Skeletal muscle tissue (tissue), 3 donors: ENCODE measurements at regions not wholly inside any gene's neighbourhood (a gene's known extent, or its start where the extent isn't known, plus 50 kb on each side); places are given as distances from the start of the nearest gene placed in this dataset.

Source experiments
- H3K27ac ChIP-seq: one replicate; pipeline ENCODE4 v1.7.0; 2013; ENCODE audit warnings: mild to moderate bottlenecking, low read depth, low read length, inconsistent platforms
- H3K27me3 ChIP-seq, 3 donors: one replicate each; pipeline ENCODE4 v1.7.0; 2013; ENCODE audit warnings: low read length in 3 of 3; ENCODE audit not compliant: control insufficient read depth in 3 of 3, insufficient read depth in 3 of 3
- H3K36me3 ChIP-seq, 3 donors: one replicate each; pipeline ENCODE4 v1.7.0; 2013; ENCODE audit warnings: low read length in 3 of 3; ENCODE audit not compliant: control insufficient read depth in 3 of 3, insufficient read depth in 3 of 3
- H3K4me1 ChIP-seq, 3 donors: one replicate each; pipeline ENCODE4 v1.7.0; 2013; ENCODE audit warnings: low read length in 3 of 3, mild to moderate bottlenecking in 3 of 3; ENCODE audit not compliant: control insufficient read depth in 3 of 3, insufficient read depth in 3 of 3
- H3K4me3 ChIP-seq, 3 donors: one replicate each; pipeline ENCODE4 v1.7.0; 2013; ENCODE audit warnings: low read length in 3 of 3
- H3K9ac ChIP-seq, 3 donors: one replicate each; pipeline ENCODE4 v1.7.0; 2013; ENCODE audit warnings: low read length in 3 of 3, mild to moderate bottlenecking in 3 of 3, moderate library complexity in 2 of 3, low read depth in 1 of 3
- H3K9me3 ChIP-seq, 3 donors: one replicate each; pipeline ENCODE4 v1.7.0; 2013; ENCODE audit warnings: low read length in 3 of 3; ENCODE audit not compliant: control insufficient read depth in 3 of 3
- donor health status: Osteomylitis.

DNA sequence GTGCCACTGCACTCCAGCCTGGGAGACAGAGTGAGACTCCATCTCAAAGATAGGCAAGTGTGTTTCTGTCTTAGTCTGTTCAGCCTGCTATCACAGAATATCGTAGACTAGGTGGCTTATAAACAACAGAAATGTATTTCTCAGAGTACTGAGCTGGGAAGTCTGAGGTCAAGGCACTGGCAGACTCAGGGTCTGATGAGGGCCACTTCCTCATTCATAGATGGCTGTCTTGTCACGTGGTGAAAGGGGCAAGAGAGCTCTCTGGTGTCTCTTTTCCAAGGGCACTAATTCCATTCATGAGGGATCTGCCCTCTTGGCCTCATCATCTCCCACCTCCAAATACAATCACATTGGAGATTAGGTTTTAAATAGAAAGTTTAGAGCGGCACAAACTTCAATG, 95.6 kb upstream of the PHACTR3 start:
- Histone ChIP-seq H3K4me1 (no peaks in the 10 kb centered on the region), H3K27me3 (peaks cover 0 to 5% (median 2%) of the 10 kb centered on the region in 3 donors), H3K36me3 (no peaks in the 10 kb centered on the region), H3K27ac (no peak overlapping the region), H3K9me3 (peaks cover 0 to 3% (median 0%) of the 10 kb centered on the region in 3 donors), H3K9ac (no peak overlapping the region), H3K4me3 (no peak overlapping the region)

DNA sequence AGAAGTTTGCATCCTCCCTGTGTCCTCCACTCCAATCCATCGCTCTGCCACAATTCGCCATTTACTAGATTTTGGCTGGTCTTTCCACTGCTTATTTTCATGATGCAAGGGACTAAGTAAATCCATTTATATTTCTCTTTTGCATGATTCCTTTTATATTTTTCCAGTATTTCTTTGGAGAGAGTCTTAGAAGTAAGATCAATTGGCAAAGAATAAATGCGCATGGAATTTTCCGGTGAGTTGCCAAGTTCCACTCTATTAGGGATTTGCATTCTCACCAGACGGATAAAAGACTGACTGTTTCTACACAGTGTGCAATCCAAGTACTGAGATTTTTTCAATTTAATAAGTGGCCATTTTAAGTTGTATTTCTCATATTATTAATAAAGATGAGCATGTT, 91.7 kb upstream of the PHACTR3 start:
- H3K4me1 ChIP-seq: no peaks in the 10 kb centered on the region
- H3K27ac ChIP-seq: no peak overlapping the region
- H3K36me3 ChIP-seq: no peaks in the 10 kb centered on the region
- H3K9me3 ChIP-seq: no peaks in the 10 kb centered on the region
- H3K9ac ChIP-seq: no peak overlapping the region
- peaks cover 17 to 22% (median 20%) of the 10 kb centered on the region in 3 donors for H3K27me3 ChIP-seq
- no peak overlapping the region for H3K4me3 ChIP-seq

DNA sequence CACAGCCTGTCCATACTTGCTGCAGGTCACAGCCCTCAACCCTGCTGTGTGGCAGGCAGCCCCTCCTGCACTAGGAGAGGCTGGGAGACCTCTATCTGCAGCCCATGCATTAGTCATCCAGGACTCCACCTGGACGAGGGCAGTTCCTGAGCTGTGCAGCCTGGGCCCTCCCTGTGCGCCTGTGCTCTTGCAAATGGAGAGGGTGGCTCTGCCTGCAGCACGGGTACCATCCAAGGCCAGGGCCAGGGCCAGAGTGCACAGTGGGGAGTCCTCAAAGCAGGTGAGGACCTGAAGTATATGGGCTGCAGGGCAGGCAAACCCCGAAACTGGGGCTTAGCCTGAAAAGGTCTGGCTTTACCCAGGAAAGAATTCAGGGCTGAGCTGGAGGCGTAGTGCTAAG, 89.8 kb upstream of the PHACTR3 start:
- Histone ChIP-seq H3K9ac (no peak overlapping the region), H3K9me3 (no peaks in the 10 kb centered on the region), H3K36me3 (no peaks in the 10 kb centered on the region)

DNA sequence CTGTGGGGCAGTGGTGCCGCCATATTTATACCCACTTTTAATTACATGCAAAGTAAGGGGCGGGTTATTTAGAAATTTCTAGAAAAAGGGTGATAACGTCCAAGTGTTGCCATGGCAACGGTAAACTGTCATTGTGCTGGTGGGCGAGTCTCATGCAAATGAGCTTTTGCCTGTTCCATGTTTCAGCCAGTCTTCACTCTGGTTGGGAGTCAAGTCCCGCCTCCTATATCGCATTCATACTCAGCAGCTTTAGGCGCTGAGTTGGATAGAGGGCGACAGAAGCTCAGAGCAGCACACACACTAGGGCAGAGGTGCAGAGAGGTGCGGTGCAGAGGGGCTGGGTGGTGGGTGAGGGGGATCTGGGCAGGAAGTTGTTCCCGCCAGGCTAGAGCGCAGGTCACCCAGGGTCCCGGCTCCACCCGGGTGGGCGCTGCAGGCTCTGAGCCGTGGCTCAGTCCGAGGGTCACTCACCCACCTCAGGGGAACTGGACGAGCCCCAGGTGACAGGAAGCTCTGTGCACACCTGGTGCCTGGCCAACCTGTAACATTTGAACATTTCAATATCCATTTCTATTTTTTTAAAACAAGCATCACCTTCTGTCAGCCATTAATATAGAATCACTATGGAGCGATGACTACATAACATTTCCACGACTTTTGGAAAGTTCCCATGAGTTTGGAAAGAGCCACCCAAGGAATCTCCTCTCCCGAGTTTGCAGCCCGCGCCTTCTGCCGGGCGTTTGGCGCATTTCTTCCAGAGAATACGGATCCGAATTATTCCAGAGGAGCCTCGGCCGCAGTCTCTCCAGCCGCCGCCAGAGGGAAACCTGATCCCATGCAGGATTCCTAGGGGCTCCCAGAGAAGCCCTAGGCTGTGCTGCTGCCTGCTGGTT, 89.1 kb upstream of the PHACTR3 start:
- Histone ChIP-seq H3K9me3 (no peaks in the 10 kb centered on the region), H3K4me1 (no peaks in the 10 kb centered on the region), H3K9ac (no peak overlapping the region), H3K4me3 (no peak overlapping the region), H3K36me3 (no peaks in the 10 kb centered on the region), H3K27me3 (peaks cover 20 to 33% (median 20%) of the 10 kb centered on the region in 3 donors), H3K27ac (no peak overlapping the region)

More for the DNA sequence above, 89.8 kb upstream of the PHACTR3 start:
- peaks cover 20 to 33% (median 20%) of the 10 kb centered on the region in 3 donors for H3K27me3 ChIP-seq
- no peaks in the 10 kb centered on the region for H3K4me1 ChIP-seq
- H3K4me3 ChIP-seq: no peak overlapping the region
- no peak overlapping the region for H3K27ac ChIP-seq

DNA sequence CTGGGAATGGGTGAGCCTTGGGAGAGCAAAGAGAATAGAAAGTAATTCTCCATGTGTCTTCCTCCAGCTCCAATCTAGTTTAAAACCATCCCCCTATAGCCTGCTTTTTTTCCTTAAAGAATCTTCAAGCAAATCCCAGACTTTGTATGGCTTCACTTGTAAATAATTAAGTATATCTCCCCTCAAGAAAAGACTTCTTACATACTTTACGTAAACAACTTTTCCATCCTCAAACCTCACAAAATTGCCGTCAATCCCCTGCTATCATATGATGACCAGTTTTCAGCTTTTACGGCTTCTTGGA, 88.5 kb upstream of the PHACTR3 start:
- H3K4me1 ChIP-seq: no peaks in the 10 kb centered on the region
- peaks cover 20 to 33% (median 20%) of the 10 kb centered on the region in 3 donors for H3K27me3 ChIP-seq
- H3K9ac ChIP-seq: no peak overlapping the region
- no peaks in the 10 kb centered on the region for H3K9me3 ChIP-seq
- no peak overlapping the region for H3K27ac ChIP-seq
- H3K4me3 ChIP-seq: no peak overlapping the region
- no peaks in the 10 kb centered on the region for H3K36me3 ChIP-seq

DNA sequence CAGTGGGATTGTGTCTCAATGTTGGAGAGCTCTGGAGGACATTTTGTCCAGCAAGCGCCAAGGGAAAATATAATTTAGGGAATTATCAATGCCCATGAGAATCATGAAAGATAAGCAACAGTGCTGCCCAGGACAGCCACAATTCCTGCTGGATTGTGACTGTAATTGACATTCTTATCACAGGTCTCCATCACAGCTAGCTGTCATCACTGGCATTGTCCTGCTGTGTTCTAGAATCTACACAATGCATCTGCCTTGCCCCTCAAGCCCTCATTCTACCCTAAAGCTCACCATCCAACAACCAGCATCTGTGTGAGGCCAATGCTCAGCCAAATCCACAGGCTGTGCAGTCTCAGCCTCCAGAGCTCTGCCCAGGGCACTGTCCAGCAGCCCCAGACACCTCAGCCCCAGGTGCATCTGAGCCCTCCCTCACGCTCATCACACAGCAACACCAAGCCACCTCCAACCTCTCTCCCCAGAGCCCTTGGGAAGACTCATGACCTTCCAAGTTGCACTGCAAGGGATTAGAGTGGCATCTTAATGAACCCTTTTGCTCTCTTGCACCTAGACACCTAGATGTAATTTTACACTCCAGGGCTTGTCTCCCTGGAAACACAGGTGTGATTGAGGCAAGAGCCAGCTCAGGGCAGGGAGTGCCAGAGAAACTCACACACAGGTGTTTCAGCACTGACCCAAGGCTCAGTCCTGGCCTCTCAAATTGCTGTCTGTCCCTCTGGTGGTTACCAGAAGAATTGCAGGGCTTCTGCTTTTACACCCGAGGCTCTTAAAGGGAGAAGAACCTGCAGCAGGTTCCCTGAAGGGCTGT, 85.2 kb upstream of the PHACTR3 start:
- Histone ChIP-seq H3K27ac (no peak overlapping the region), H3K27me3 (peaks cover 18 to 29% (median 20%) of the 10 kb centered on the region in 3 donors), H3K9me3 (no peaks in the 10 kb centered on the region), H3K4me3 (no peak overlapping the region), H3K9ac (no peak overlapping the region), H3K4me1 (no peaks in the 10 kb centered on the region), H3K36me3 (no peaks in the 10 kb centered on the region)

DNA sequence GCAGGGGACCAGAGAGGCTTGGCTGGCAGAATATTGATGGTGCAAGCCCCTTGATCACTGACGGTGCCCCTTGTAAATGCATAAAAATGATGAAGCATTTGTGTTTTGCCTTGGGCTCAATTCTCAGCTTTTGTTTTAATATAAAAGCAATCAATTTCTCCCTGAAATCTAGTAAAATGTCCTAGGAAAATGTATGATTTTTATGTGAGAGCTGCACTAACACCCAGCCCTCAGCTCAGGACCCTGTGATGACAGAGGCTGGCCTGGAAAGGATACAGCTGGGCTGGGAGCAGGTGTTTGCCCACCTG, 84.7 kb upstream of the PHACTR3 start:
- no peaks in the 10 kb centered on the region for H3K4me1 ChIP-seq
- H3K9ac ChIP-seq: no peak overlapping the region
- H3K27ac ChIP-seq: no peak overlapping the region
- H3K36me3 ChIP-seq: no peaks in the 10 kb centered on the region
- H3K4me3 ChIP-seq: no peak overlapping the region
- peaks cover 13 to 23% (median 14%) of the 10 kb centered on the region in 3 donors for H3K27me3 ChIP-seq
- no peaks in the 10 kb centered on the region for H3K9me3 ChIP-seq

DNA sequence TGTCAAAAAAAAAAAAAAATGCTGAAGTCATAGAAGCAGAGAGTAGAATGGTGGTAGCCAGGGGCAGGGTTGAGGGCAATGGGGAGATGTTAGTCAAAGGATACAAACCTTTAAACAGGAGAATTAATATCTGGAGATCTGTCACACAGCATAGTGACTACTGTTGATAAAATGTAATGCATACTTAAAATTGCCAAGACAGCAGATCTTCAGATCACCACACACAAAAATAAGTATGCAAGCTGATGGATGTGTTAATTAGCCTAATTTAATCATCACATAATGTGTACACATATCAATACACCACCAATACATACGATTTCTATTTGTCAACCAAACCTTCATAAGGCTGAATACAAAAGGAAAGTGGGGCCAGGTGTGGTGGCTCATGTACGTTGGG, 83.5 kb upstream of the PHACTR3 start:
- H3K4me3 ChIP-seq: no peak overlapping the region
- no peak overlapping the region for H3K27ac ChIP-seq
- H3K36me3 ChIP-seq: no peaks in the 10 kb centered on the region
- no peak overlapping the region for H3K9ac ChIP-seq
- H3K4me1 ChIP-seq: no peaks in the 10 kb centered on the region
- no peaks in the 10 kb centered on the region for H3K9me3 ChIP-seq
- peaks cover 6 to 19% (median 7%) of the 10 kb centered on the region in 3 donors for H3K27me3 ChIP-seq

DNA sequence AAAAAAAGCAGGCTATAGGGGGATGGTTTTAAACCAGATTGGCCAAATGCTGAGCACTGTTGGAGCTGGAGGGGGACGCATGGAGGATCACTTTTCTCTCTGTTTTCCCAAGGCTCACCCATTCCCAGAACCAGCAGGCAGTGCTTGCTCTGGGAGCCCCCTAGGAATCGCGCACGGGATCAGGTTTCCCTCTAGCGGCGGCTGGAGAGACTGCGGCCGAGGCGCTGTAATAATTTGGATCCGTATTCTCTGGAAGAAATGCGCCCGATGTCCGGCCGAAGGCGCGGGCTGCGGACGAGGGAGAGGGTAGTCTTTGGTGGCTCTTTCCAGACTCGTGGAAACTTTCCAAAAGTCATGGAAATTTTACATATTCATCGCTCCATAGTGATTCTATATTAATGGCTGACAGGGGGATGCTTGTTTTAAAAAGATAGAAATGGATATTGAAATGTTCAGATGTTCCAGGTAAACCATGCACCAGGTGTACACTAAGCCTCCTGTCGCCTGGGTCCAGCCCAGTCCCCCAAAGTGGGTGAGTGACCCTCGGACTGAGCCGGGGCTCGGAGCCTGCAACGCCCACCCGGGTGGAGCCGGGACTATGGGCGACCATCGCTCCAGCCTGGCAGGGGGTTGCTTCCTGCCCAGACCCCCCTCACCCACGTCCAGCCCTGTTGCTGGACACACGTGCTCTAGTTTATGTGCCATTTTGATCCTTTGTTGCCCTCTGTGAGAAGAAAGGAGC, 78.7 kb upstream of the PHACTR3 start:
- Histone ChIP-seq H3K4me3 (no peak overlapping the region), H3K27me3 (peaks cover 23 to 28% (median 27%) of the 10 kb centered on the region in 3 donors), H3K9ac (no peak overlapping the region), H3K4me1 (no peaks in the 10 kb centered on the region), H3K36me3 (no peaks in the 10 kb centered on the region), H3K9me3 (no peaks in the 10 kb centered on the region), H3K27ac (no peak overlapping the region)
